ENCODE measurements at regions not wholly inside any gene's neighbourhood (a gene's known extent, or its start where the extent isn't known, plus 50 kb on each side); places are given as distances from the start of the nearest gene placed in this dataset.

GRCh38 chr9:109549386-109549785 is 51.3 kb upstream of the PTPN3 start:
- no peak overlapping the region for H2AFZ ChIP-seq (ENCODE audit: low read length)
- no peaks in the 10 kb centered on the region for H3K79me1 ChIP-seq (ENCODE audit: low read depth, low read length)
- H3K9ac ChIP-seq (ENCODE audit: low read depth, low read length, poor library complexity): no peak overlapping the region
- no peaks in the 10 kb centered on the region for H3K9me3 ChIP-seq (replicated peaks in 1 of 2; ENCODE audit: control insufficient read depth in 2 of 2, insufficient read depth in 1 of 2, low read depth in 1 of 2, low read length in 2 of 2)
- no peak overlapping the region for H2BK120ac ChIP-seq (ENCODE audit: low read depth, low read length)
- H3K27me3 ChIP-seq (ENCODE audit: control insufficient read depth in 3 of 3, insufficient read depth in 3 of 3, low read depth in 1 of 3, low read length in 3 of 3): no peaks in the 10 kb centered on the region
- no peak overlapping the region for H4K91ac ChIP-seq (ENCODE audit: low read depth, low read length, poor library complexity)
- no peak overlapping the region for H2BK5ac ChIP-seq (ENCODE audit: low read length)
- no peak overlapping the region for H2AK5ac ChIP-seq (ENCODE audit: low read depth, low read length)
- no peak overlapping the region for H3K23ac ChIP-seq (ENCODE audit: low read depth, low read length, poor library complexity)
- WGBS, 2 donors (ENCODE audit: extremely low coverage in 2 of 2, insufficient read length in 2 of 2, insufficient replicate concordance in 1 of 2): no CpG with 5 or more reads among the region's 1 CpG
- H2BK12ac ChIP-seq (ENCODE audit: low read length): no peak overlapping the region
- H3K14ac ChIP-seq (ENCODE audit: low read length): no peak overlapping the region
- no peak overlapping the region for H3K4me2 ChIP-seq (ENCODE audit: insufficient read depth, low read length, poor library complexity, severe bottlenecking)
- no peak overlapping the region for H3K18ac ChIP-seq (ENCODE audit: low read length)
- no peak overlapping the region for H3K4ac ChIP-seq (ENCODE audit: low read length)
- H3K36me3 ChIP-seq (replicated peaks in 1 of 2; ENCODE audit: control insufficient read depth in 2 of 2, insufficient read depth in 2 of 2, low read length in 2 of 2): no peaks in the 10 kb centered on the region
- H2BK15ac ChIP-seq (ENCODE audit: low read length): no peak overlapping the region
- DNase-seq (ENCODE audit: low spot score): no peak
- no peak overlapping the region for H3K27ac ChIP-seq (replicated peaks; ENCODE audit: low read length)
- H3K4me1 ChIP-seq (ENCODE audit: control insufficient read depth in 2 of 2, insufficient read depth in 1 of 2, low read depth in 1 of 2, low read length in 2 of 2): peaks cover 0 to 2% of the 10 kb centered on the region in 2 donors
- H4K8ac ChIP-seq (ENCODE audit: low read depth, low read length): no peak overlapping the region
- H3K4me3 ChIP-seq (ENCODE audit: low read length in 2 of 2): no peak overlapping the region

GRCh38 chr9:109551651-109552050 is 53.5 kb upstream of the PTPN3 start:
- no peaks in the 10 kb centered on the region for H3K79me1 ChIP-seq (ENCODE audit: low read depth, low read length)
- no peak overlapping the region for H2AFZ ChIP-seq (ENCODE audit: low read length)
- H2AK5ac ChIP-seq (ENCODE audit: low read depth, low read length): no peak overlapping the region
- H3K9ac ChIP-seq (ENCODE audit: low read depth, low read length, poor library complexity): no peak overlapping the region
- H2BK12ac ChIP-seq (ENCODE audit: low read length): no peak overlapping the region
- no peaks in the 10 kb centered on the region for H3K27me3 ChIP-seq (ENCODE audit: control insufficient read depth in 3 of 3, insufficient read depth in 3 of 3, low read depth in 1 of 3, low read length in 3 of 3)
- no peak overlapping the region for H2BK15ac ChIP-seq (ENCODE audit: low read length)
- no peak overlapping the region for H3K4me3 ChIP-seq (ENCODE audit: low read length in 2 of 2)
- no peak overlapping the region for H3K4ac ChIP-seq (ENCODE audit: low read length)
- no peak overlapping the region for H2BK5ac ChIP-seq (ENCODE audit: low read length)
- H3K9me3 ChIP-seq (replicated peaks in 1 of 2; ENCODE audit: control insufficient read depth in 2 of 2, insufficient read depth in 1 of 2, low read depth in 1 of 2, low read length in 2 of 2): no peaks in the 10 kb centered on the region
- H3K27ac ChIP-seq (replicated peaks; ENCODE audit: low read length): no peak overlapping the region
- no peak overlapping the region for H4K91ac ChIP-seq (ENCODE audit: low read depth, low read length, poor library complexity)
- H3K36me3 ChIP-seq (replicated peaks in 1 of 2; ENCODE audit: control insufficient read depth in 2 of 2, insufficient read depth in 2 of 2, low read length in 2 of 2): no peaks in the 10 kb centered on the region
- no peak overlapping the region for H3K23ac ChIP-seq (ENCODE audit: low read depth, low read length, poor library complexity)
- H3K14ac ChIP-seq (ENCODE audit: low read length): no peak overlapping the region
- no peak overlapping the region for H3K4me2 ChIP-seq (ENCODE audit: insufficient read depth, low read length, poor library complexity, severe bottlenecking)
- H3K18ac ChIP-seq (ENCODE audit: low read length): no peak overlapping the region
- H4K8ac ChIP-seq (ENCODE audit: low read depth, low read length): no peak overlapping the region
- H3K4me1 ChIP-seq (ENCODE audit: control insufficient read depth in 2 of 2, insufficient read depth in 1 of 2, low read depth in 1 of 2, low read length in 2 of 2): peaks cover 0 to 2% of the 10 kb centered on the region in 2 donors
- DNase-seq (ENCODE audit: low spot score): no peak
- H2BK120ac ChIP-seq (ENCODE audit: low read depth, low read length): no peak overlapping the region

- H3K27me3 ChIP-seq (ENCODE audit: control insufficient read depth in 3 of 3, insufficient read depth in 3 of 3, low read depth in 1 of 3, low read length in 3 of 3): no peaks in the 10 kb centered on the region
- H2BK15ac ChIP-seq (ENCODE audit: low read length): no peak overlapping the region
- H3K4ac ChIP-seq (ENCODE audit: low read length): no peak overlapping the region
- H2BK12ac ChIP-seq (ENCODE audit: low read length): no peak overlapping the region
- H3K36me3 ChIP-seq (replicated peaks in 1 of 2; ENCODE audit: control insufficient read depth in 2 of 2, insufficient read depth in 2 of 2, low read length in 2 of 2): no peaks in the 10 kb centered on the region
- H3K9ac ChIP-seq (ENCODE audit: low read depth, low read length, poor library complexity): no peak overlapping the region
- no peaks in the 10 kb centered on the region for H3K79me1 ChIP-seq (ENCODE audit: low read depth, low read length)
- H2AK5ac ChIP-seq (ENCODE audit: low read depth, low read length): no peak overlapping the region
- H3K18ac ChIP-seq (ENCODE audit: low read length): no peak overlapping the region
- H3K4me3 ChIP-seq (ENCODE audit: low read length in 2 of 2): no peak overlapping the region
- H3K4me2 ChIP-seq (ENCODE audit: insufficient read depth, low read length, poor library complexity, severe bottlenecking): no peak overlapping the region
- H3K27ac ChIP-seq (replicated peaks; ENCODE audit: low read length): no peak overlapping the region
- H3K14ac ChIP-seq (ENCODE audit: low read length): no peak overlapping the region
- H2BK120ac ChIP-seq (ENCODE audit: low read depth, low read length): no peak overlapping the region
- peaks cover 4 to 5% of the 10 kb centered on the region in 2 donors for H3K4me1 ChIP-seq (ENCODE audit: control insufficient read depth in 2 of 2, insufficient read depth in 1 of 2, low read depth in 1 of 2, low read length in 2 of 2)
- no peak overlapping the region for H2AFZ ChIP-seq (ENCODE audit: low read length)
- WGBS, 2 donors (ENCODE audit: extremely low coverage in 2 of 2, insufficient read length in 2 of 2, insufficient replicate concordance in 1 of 2): no CpG with 5 or more reads among the region's 4 CpGs
- no peak overlapping the region for H4K91ac ChIP-seq (ENCODE audit: low read depth, low read length, poor library complexity)
- H4K8ac ChIP-seq (ENCODE audit: low read depth, low read length): no peak overlapping the region
- no peaks in the 10 kb centered on the region for H3K9me3 ChIP-seq (replicated peaks in 1 of 2; ENCODE audit: control insufficient read depth in 2 of 2, insufficient read depth in 1 of 2, low read depth in 1 of 2, low read length in 2 of 2)
- H2BK5ac ChIP-seq (ENCODE audit: low read length): no peak overlapping the region
- no peak for DNase-seq (ENCODE audit: low spot score)
- no peak overlapping the region for H3K23ac ChIP-seq (ENCODE audit: low read depth, low read length, poor library complexity)
Observed at GRCh38 chr9:109555215-109555614, 57.1 kb upstream of the PTPN3 start.

GRCh38 chr9:109556061-109556460 is 58.0 kb upstream of the PTPN3 start:
- no peak overlapping the region for H2BK120ac ChIP-seq (ENCODE audit: low read depth, low read length)
- no peak overlapping the region for H3K18ac ChIP-seq (ENCODE audit: low read length)
- no peak overlapping the region for H4K91ac ChIP-seq (ENCODE audit: low read depth, low read length, poor library complexity)
- H3K9ac ChIP-seq (ENCODE audit: low read depth, low read length, poor library complexity): no peak overlapping the region
- H3K79me1 ChIP-seq (ENCODE audit: low read depth, low read length): no peaks in the 10 kb centered on the region
- H3K27ac ChIP-seq (replicated peaks; ENCODE audit: low read length): no peak overlapping the region
- H2BK15ac ChIP-seq (ENCODE audit: low read length): no peak overlapping the region
- no peak overlapping the region for H3K14ac ChIP-seq (ENCODE audit: low read length)
- no peak overlapping the region for H2AFZ ChIP-seq (ENCODE audit: low read length)
- no peak overlapping the region for H2BK5ac ChIP-seq (ENCODE audit: low read length)
- no peak overlapping the region for H3K23ac ChIP-seq (ENCODE audit: low read depth, low read length, poor library complexity)
- no CpG with 5 or more reads among the region's 4 CpGs for WGBS, 2 donors (ENCODE audit: extremely low coverage in 2 of 2, insufficient read length in 2 of 2, insufficient replicate concordance in 1 of 2)
- H3K27me3 ChIP-seq (ENCODE audit: control insufficient read depth in 3 of 3, insufficient read depth in 3 of 3, low read depth in 1 of 3, low read length in 3 of 3): no peaks in the 10 kb centered on the region
- H3K4ac ChIP-seq (ENCODE audit: low read length): no peak overlapping the region
- no peak overlapping the region for H4K8ac ChIP-seq (ENCODE audit: low read depth, low read length)
- H3K9me3 ChIP-seq (replicated peaks in 1 of 2; ENCODE audit: control insufficient read depth in 2 of 2, insufficient read depth in 1 of 2, low read depth in 1 of 2, low read length in 2 of 2): no peaks in the 10 kb centered on the region
- H3K4me1 ChIP-seq (ENCODE audit: control insufficient read depth in 2 of 2, insufficient read depth in 1 of 2, low read depth in 1 of 2, low read length in 2 of 2): peaks cover 4 to 5% of the 10 kb centered on the region in 2 donors
- no peak overlapping the region for H3K4me3 ChIP-seq (ENCODE audit: low read length in 2 of 2)
- H3K4me2 ChIP-seq (ENCODE audit: insufficient read depth, low read length, poor library complexity, severe bottlenecking): no peak overlapping the region
- DNase-seq (ENCODE audit: low spot score): no peak
- H2BK12ac ChIP-seq (ENCODE audit: low read length): no peak overlapping the region
- H3K36me3 ChIP-seq (replicated peaks in 1 of 2; ENCODE audit: control insufficient read depth in 2 of 2, insufficient read depth in 2 of 2, low read length in 2 of 2): no peaks in the 10 kb centered on the region
- no peak overlapping the region for H2AK5ac ChIP-seq (ENCODE audit: low read depth, low read length)

Measured in neuronal stem cell (in vitro differentiated cells).